ENCODE measurements at regions not wholly inside any gene's neighbourhood (a gene's known extent, or its start where the extent isn't known, plus 50 kb on each side); places are given as distances from the start of the nearest gene placed in this dataset.
"Not testable (repeated sequence)": the region's sequence is repeated elsewhere in the genome, so short reads cannot be mapped to it uniquely, and the experiment has no call there.

DNA sequence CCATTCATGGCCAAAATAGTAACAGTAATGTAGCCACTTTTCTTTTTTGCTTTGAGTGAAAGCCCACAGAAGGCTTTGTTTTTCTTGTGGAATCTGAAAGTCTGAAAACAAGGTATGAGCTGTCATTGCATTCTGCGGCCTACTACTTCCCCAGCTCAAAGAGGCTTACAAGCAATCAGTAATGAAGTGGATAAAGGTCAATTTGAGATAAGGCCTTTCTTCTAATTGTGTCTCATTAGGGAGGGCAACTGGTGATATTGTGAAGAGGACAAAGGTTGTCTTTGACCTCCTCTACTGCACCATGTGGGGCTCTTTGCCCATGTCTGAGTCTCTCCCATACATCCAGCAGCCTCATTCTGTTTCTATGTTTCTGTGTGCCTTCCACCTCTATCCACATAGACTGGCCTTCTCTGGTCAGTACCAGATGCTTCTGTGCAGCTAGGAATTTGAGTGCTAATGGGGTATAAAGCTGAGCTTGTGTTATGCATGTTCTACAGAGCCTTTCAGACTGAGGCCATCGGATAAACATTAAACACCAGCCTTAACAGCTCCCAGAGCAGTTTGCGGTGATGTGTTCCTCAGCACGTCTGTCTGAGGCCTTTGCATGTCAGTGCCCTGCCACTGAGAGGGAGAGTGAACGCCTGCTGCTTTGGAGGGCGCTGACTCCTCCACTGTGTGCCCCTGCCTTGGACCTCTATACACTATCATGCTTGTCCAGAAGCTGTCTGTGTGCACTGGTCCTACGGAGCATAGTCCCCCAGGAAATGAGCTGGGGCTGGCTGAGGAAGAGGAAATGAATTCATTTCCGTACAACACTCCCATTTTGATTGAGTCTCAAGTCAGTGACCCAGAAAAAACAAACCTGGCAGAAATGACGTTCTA, 80.2 kb downstream of the SH2D1A start:
- DNase-seq (ENCODE audit: low spot score), result peak; percentile 10

DNA sequence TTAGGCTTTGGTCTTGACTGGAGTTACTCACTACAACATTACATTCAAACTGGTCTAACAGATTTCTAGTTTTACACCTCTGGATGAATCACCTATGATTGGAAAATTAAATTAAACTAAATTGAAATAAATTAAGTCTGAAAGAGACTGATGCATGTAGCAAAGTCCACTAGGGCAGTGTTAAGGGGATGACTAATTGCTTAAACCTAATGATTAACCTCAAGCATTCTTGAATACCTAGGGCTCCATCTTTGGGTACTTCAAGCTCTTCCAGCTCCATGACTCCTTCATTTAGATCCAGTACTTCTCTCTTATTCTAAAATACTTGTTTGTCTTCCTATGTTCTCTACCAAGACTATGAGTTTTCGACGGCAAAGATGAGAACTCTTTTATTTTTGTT, 86.8 kb downstream of the SH2D1A start:
- DNase-seq (ENCODE audit: low spot score), result no peak

DNA sequence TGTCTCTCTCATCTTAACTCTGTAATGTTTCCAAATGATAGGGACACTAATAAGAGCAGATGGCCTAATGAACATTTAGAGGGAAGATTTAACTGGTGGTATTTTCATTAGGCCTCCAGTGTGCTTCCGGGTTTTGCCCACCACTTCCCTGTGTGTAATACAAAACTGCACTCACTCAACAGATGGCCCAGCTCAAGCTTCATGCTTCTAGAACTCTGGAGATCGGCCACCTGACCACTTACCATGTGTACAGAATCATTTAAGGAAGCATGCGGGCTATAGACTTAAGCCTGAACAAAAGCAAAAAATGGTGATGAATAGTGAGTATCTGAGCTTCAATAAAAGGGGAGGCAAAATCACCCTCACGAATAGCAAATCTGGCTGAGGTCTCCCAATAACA, 89.3 kb downstream of the SH2D1A start:
- DNase-seq (ENCODE audit: low spot score), result no peak

DNA sequence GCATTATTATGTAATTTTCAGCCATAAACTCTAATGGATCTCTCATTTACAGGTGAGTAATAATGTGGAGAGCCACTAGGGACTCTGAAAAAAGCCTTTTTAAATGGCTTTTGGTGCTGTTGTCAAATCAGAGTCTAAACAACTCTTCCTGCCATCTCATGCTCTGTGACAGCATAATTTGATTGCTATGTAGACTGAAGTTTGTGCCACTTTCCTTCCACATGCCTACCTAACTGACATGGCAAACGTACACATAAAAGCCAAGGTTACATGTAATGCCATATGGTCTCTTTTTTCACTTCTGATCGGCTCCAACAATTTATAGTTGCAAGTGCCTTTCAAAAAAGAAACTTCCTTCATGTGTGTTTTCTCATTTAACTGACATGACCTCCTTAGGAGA, 94.3 kb downstream of the SH2D1A start:
- no peak for DNase-seq (ENCODE audit: low spot score)

DNA sequence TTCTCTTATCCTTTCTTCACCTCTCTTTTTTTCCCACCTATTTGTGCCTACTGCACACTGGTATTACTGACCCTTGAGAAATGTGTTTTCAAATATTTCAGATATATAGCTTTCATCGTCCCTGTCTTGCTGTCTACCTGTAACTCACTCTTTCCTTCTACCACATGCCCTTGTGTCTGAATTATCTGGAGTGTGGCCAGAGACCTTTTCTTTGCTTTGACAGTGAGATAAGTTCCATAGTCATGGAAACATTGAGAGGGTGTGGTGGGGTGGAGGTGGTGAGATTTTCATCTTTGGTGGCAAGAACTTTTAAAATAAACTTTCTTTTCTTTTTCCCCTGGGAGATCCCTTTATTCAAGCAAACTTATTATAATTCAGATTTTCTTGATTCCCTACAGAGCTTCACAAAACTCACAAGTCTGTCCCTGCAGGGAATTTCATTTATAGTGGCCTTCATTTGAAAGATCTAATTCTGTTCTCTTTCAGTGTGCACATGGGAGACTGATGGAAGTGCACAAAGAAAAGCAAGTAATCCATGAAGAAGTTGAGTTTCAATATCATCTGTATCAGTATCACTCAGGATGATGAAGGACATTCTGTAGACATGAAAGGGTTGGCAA, 95.7 kb downstream of the SH2D1A start:
- no peak for DNase-seq (ENCODE audit: low spot score)

GRCh38 chrX:124455966-124456365, 109.6 kb downstream of the SH2D1A start:
- DNase-seq (ENCODE audit: low spot score), result peak; percentile 13

- not testable (repeated sequence) for DNase-seq (ENCODE audit: low spot score)
Measured at GRCh38 chrX:124459851-124460250, 113.5 kb downstream of the SH2D1A start.

- no peak for DNase-seq (ENCODE audit: low spot score)
Measured at GRCh38 chrX:124462931-124463330, 116.6 kb downstream of the SH2D1A start.

- no peak for DNase-seq (ENCODE audit: low spot score)
Measured at GRCh38 chrX:124467202-124467601, 120.8 kb downstream of the SH2D1A start.

GRCh38 chrX:124475358-124475757, 129.0 kb downstream of the SH2D1A start:
- DNase-seq (ENCODE audit: low spot score), result no peak

- DNase-seq (ENCODE audit: low spot score), result no peak
Measured at GRCh38 chrX:124476562-124476961, 130.2 kb downstream of the SH2D1A start.

GRCh38 chrX:124478046-124478445, 131.7 kb downstream of the SH2D1A start:
- DNase-seq (ENCODE audit: low spot score), result no peak

- no peak for DNase-seq (ENCODE audit: low spot score)
Measured at GRCh38 chrX:124488412-124489161, 142.2 kb downstream of the SH2D1A start.

- no peak for DNase-seq (ENCODE audit: low spot score)
Measured at GRCh38 chrX:124493984-124494383, 147.6 kb downstream of the SH2D1A start.

DNA sequence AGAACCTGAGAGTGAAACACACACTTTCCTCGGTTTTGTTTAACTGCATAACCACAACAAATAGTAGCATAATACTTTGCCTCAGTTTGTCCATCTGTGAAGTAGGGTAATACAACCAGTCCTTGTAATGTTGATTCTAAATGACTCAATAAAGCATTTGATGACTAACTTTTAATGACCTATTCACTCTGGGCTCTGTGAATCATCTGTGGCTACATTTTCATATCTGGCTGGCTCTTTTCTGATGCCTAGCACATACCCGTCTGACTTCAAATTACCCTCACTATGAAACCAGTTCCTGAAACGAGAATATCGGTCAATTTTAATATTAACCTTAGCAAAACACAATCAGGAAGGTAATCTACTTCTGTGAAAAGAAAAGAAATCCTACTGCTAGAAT, 151.0 kb downstream of the SH2D1A start:
- DNase-seq (ENCODE audit: low spot score), result no peak

DNA sequence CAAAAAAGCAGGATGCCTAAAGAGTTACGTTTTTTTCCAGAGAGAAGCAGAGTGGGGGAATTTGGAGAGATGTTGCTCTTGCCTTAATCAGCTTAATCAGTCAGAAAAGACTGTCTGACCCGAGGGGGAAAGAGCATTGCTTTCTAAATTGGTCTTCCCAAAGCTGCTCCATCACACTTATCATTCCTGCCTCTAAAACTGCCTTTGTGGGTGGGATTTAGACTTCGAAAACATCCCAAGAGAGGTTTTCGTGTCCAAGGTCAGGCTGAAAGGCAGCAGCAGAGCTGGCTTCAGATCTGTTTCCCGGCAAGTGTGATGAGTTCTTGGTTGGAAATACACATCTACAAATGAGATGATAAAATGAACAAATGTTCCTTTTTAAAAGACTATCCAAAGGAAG, 155.2 kb downstream of the SH2D1A start:
- no peak for DNase-seq (ENCODE audit: low spot score)

- no peak for DNase-seq (ENCODE audit: low spot score)
Measured at GRCh38 chrX:124502166-124502565, 155.8 kb downstream of the SH2D1A start.

GRCh38 chrX:124502599-124502998, 156.2 kb downstream of the SH2D1A start:
- no peak for DNase-seq (ENCODE audit: low spot score)

DNA sequence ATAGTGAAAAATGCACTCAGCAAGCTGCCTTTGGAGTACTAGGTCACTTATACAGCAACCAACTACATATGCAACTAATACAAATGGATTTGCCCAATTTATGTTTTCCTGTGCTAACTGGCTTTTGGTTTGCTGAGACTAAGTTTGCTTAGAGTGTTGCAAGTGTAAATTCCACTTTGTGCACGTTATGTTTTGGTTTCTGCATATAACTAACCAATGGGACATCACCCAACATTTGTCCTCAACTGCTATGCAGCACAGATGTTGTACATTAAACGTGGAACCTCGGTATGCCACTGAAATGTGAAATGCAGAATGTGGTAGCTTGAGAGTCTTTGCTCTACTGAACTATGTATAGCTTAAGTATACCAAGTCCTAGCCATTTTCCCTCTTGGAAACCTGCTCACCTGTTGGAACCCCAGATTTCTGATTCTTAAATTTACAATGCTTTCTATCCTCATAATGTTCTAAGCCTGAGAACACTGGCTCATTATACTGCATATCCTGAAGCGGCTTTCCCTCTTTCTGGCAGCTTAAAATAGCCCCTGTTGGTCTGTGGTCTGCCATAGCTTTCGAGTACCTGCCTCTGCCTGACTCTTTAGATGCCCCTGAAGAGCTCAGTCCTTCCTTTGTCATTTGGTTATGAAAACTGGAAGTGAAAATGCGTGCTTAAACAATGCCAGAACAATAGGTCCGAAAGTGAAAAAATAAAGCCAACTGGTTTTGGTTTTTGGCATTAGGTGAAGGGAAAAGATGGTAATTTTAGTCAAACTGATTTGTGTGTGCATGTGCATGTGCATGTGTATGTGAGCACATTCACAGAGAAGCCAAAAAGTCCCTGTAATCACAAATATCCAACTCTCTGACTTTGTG, 158.0 kb downstream of the SH2D1A start:
- DNase-seq (ENCODE audit: low spot score), result no peak

- DNase-seq (ENCODE audit: low spot score), result no peak
Measured at GRCh38 chrX:124506066-124506465, 159.7 kb downstream of the SH2D1A start.

GRCh38 chrX:124507246-124507645, 160.9 kb downstream of the SH2D1A start:
- no peak for DNase-seq (ENCODE audit: low spot score)

DNA sequence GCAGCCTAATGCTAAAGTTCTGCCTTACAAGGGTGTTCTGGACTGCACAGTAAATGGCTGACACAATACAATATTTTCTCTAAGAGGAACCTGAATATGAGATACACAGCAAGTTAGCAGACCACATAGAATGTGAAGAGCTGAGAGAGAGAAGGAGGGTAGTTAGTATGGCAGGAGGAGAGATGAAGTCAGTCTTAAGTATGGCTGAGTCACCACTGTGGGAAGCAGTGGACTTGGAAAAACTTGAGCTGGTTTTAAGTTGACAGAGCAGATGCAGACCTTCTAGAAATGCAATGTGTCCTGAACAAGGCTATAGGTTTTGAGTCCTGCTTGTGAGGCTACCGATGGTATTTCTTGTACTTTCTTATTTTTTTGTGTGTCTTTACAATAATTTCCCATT, 172.5 kb downstream of the SH2D1A start:
- no peak for DNase-seq (ENCODE audit: low spot score)

All from COLO829 (cell line).